ENCODE measurements at regions not wholly inside any gene's neighbourhood (a gene's known extent, or its start where the extent isn't known, plus 50 kb on each side); places are given as distances from the start of the nearest gene placed in this dataset.

- TF ChIP-seq POLR2A (IDR thresholded peaks at IDR 0.05; ENCODE audit: low read depth, low read length) (no peak), CTCF (IDR thresholded peaks at IDR 0.05; ENCODE audit: extremely low read depth in 1 of 2, insufficient read depth in 1 of 2, low read depth in 1 of 2, low read length in 2 of 2) (no peak)
Measured at GRCh38 chr16:6284731-6285130, 1047.9 kb upstream of the RBFOX1 start.
